ENCODE measurements at regions not wholly inside any gene's neighbourhood (a gene's known extent, or its start where the extent isn't known, plus 50 kb on each side); places are given as distances from the start of the nearest gene placed in this dataset.

- no peak for DNase-seq
Observed at GRCh38 chr17:34825884-34826283, 135.4 kb downstream of the CCT6B start.

DNA sequence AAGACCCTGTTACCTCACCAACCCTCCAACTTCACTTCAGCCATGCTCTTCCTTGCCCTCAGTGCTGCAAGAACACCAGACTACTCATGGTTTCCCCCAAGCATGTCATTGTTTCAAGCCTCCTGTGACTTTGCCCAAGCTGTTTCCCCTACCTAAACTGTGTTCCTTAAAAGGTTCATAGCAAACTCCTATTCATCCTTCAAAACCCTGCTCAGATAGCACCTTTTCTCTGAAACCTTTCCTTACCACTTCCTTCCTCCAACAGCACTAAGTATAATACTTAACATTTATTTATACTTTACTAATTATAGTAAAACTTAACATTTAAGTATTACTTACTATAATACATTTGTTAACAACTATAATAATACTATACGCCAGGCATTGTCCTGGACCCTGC, 136.2 kb downstream of the CCT6B start:
- DNase-seq: no peak

- no peak for DNase-seq
Observed at GRCh38 chr17:34823023-34823422, 138.2 kb downstream of the CCT6B start.

DNA sequence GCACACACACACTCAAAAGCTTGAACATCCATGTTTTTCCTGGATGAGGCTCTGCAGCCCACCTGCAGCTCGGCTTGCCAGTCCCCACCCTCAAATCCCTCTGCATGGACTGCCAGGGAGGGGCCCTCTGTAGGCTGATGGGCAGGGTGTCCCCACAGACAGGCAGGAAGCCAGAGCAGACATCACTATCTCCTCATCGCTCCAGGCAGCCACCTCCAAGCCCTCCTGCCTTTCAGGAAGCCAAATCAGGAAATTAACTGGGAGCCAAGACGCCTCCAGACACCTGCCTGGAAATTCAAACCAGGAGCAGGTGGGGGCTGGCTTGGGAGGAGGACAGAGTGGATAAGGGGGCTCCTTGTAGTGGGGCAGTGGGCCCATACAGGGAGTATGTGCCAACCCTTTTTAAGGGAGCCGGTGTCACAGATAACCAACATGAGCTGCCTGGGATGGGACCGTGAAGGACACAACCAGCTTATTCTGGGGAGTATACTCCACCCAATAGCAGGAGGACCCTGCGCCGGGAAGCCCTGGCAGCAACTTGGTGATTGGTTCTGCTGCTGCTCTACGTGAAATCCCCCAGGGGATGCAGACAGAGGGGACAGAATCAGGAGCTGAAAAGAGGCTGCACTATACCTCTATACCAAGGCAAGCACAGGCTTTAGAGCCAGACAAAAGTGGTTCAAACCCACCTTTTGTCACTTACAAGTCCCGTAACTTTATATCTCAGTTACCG, 139.1 kb downstream of the CCT6B start:
- no peak for DNase-seq

GRCh38 chr17:34820922-34821321, 140.3 kb downstream of the CCT6B start:
- DNase-seq: no peak

DNA sequence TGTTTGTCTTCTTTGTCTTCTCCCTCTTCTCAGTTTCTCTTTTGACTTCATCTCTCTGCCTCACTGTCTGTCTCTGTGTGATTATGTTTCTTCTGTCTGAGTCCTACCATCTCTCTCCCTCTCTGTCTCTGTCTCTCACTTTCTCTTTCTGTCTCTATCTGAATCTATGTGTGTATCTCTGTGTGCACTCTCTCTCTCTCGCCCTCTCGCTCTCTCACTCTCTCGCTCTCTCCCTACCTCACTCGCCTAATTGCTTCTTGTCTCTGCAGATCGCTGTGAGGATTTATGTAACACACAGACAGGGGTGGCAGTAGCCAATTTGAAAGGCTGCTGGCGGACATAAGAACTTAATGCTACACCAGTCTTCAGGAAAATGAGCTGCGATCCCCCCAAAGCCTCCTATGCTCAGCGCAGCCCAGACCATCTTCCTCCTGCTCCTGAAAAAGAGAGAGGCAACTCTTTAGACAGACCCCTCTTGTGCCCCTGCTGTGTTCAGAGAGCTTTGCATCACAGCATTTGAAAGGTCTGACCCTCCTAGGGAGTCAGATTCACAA, 140.9 kb downstream of the CCT6B start:
- peak in 5 of 51 donors; percentile 1 to 5 (median 3) for DNase-seq

DNA sequence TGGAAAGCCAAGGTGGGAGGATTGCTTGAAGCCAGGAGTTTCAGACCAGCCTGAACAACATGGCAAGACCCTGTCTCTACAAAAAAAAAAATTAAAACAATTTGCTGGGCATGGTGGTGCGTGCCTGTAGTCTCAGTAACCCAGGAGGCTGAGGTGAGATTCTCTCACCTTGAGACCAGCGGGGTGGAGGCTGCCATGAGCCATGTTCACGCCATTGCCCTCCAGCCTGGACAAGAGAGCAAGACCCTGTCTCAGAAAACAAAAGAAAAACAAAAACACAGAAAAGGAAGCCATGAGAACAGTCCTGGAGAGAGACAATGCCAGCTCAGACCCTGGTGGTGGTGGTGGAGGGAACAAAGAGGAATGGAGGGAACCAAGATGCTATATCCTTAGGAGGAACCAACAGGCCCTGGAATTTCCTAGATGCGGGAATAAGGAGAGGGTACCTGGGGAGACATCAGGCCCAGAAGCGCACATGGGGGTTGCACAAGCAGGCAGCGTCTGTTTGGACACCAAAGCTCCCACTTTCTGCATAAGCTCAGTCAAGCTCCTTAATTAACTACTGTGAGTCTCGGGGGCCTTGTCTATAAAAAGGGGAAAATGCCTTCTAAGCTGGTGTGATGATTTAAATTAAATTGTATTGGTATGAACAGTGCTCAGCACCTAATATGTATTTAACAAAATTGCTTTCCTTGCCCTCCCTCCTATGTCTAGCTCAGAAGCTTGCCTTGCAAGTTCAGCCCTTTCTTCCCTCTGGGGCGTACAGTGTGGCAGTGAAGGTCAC, 143.8 kb downstream of the CCT6B start:
- DNase-seq: no peak

DNA sequence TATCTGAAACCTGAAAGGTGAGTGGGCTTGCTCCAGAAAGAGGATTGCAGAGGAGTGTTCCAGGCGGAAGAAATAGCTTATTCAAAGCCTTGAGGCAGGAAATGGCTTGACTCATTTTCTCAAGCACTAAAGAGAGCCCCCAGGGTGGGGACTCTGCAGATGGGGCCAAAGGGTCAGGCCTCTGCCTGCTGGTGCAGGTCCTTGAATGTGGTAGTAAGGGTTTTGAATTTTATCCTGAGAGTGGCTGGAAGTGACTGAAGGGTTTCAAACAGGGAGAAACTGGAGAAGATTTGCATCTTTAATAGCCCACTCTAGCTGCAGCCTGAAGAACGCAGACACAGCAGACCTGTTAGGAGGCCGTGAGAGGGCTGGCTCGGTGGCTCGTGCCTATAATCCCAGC, 144.4 kb downstream of the CCT6B start:
- DNase-seq: no peak

DNA sequence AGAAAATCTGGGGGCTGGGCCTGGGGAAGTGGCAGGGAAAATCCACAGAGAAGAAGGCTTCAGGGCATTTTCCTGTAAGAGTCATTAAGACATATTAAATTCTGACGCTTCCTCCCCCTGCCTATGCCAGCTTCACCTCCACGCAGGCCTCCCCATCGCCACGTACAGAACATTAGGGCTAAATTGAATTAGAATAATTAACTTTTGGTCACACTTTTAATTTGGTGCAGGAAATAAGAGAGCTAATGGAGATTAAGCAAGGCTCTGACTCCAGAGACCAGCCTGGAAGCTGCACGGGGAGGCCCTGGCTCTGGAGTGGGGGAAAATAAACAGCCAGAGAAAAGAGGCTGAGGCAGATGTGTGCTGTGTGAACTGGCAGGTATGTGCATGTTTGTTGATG, 148.0 kb downstream of the CCT6B start:
- no peak for DNase-seq

- no peak for DNase-seq
Observed at GRCh38 chr17:34811561-34811960, 149.7 kb downstream of the CCT6B start.

DNA sequence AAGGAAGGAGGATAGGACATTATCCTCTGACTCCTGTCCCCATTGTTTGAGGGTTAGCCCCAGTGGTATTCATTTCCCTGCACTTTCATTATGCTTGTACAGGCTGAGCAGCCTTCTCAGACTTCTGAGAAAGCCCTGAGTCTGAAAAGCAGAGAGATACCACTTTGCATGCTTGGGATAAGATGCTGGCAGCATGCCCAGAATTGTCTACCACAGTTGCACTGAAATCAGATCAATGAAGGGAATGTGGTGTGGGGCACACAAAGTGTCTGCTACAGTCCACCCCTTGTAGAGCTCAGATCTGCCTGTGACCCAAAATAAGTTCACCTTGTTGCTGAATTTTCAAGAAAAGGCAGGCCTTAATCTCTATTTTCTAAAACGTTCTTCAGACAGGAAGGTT, 160.6 kb downstream of the CCT6B start:
- DNase-seq: no peak

DNA sequence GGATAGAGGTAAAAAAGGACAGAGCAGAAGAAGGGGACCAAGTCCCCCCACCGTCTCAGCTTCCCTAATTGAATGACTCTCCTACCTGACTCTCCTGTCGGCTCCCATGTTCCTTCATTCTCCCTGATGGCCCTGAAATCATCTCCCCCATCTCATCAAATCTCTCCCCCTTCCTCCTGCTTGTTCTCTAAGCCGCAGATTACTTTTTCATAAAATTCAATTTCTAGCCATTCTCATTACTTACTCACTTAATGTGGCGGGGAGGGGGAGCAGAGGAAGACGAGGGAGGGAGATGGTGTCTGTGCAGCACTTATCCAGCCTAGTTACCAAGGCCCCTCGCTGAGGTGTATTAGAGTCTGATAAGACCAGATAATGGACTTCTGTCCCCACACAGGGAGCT, 161.5 kb downstream of the CCT6B start:
- DNase-seq: no peak

- no peak for DNase-seq
Observed at GRCh38 chr17:34798581-34798980, 162.7 kb downstream of the CCT6B start.

- DNase-seq: no peak
Observed at GRCh38 chr17:34797720-34798119, 163.5 kb downstream of the CCT6B start.

DNA sequence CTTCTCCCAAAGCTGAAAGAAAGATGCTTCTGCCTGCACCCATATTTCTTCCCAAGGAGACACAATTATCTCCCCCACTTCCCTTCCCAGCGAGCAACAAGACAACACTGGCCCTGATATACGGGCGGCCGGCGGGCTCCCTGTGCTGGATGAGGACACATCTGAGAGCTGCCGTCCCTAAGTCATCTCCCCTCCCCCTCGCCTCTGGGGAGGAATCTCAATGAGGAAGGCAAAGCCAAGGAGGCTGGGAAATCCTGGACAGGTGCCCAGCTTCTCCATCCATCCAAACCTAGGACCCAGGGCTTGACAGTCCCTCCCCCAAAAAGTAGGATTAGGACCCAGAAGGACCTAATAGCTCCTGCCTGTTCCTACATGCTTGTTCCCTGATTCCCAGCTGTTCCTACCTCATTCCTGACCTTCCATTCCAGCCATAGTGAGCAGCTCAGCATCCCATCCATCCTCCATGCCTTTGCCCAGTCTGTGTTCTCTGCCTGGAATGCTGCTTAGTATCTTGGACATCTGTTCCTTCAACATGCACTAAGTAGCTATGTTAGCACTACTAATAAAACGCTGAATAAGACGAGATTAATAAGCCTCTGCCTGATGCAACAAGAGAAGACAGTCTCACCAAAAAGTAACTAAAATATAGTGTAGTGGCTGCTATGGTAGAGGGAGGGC, 167.9 kb downstream of the CCT6B start:
- DNase-seq: peak in 1 of 51 donors; percentile 2

DNA sequence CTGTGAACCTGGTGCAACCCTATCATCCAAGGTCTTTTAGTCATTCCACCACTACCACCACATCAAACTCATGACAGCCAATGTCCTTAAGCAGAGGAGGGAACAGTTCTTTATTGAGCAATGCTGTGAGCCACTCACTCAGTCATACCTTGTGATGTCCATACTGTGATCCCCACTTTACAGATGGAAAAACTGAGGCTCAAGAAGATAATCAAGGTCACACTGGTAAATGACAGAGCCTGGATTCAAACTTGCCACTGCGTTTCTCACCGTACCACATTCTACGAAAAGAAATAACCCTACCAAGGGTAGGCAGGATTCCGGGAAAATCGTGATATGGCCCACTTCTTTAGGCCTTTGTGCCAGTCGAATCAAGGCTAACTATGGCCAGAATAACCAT, 172.6 kb downstream of the CCT6B start:
- DNase-seq: no peak

GRCh38 chr17:34784526-34784925, 176.7 kb downstream of the CCT6B start:
- DNase-seq: no peak

- no peak for DNase-seq
Observed at GRCh38 chr17:34782271-34782670, 179.0 kb downstream of the CCT6B start.

DNA sequence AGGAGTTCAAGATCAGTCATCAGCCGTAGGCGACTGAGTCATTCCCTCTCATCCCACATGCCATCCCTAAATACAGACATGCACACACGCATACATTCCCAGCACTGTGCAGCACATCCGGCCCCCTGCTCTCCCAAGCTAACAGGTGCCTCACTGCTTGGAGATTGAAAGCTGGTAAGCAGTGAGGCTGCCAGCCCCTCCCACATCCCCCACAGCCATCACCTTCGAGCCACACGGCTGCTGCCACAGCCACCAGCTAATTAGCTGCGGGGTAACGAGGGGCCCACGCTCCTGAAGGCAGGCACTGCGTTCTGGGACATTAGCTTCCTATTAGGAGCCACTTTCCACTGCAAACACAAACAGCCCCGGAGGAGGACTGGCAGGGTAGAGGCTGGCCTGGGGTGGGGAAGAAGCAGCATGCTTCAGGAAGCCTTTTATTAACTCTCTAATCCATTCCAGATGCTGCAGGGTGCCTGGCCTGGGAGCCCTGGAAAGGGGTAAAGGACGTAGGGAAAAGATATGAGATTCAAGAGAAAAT, 179.6 kb downstream of the CCT6B start:
- DNase-seq: peak in 6 of 51 donors; percentile 3 to 63 (median 8)

- no peak for DNase-seq
Observed at GRCh38 chr17:34781071-34781470, 180.2 kb downstream of the CCT6B start.

- no peak for DNase-seq
Observed at GRCh38 chr17:34780438-34780837, 180.8 kb downstream of the CCT6B start.
